Renal pelvis (tissue), 1 donor: ENCODE measurements at regions not wholly inside any gene's neighbourhood (a gene's known extent, or its start where the extent isn't known, plus 50 kb on each side); places are given as distances from the start of the nearest gene placed in this dataset.
"Not testable (repeated sequence)": the region's sequence is repeated elsewhere in the genome, so short reads cannot be mapped to it uniquely, and the experiment has no call there.

ENCODE experiments used
- DNase-seq: peaks from one replicate; pipeline ENCODE4 v3.0.0-alpha.2; 2013

- no peak for DNase-seq
Measured at GRCh38 chrX:34270434-34270833, 138.3 kb upstream of the FAM47A start.

- no peak for DNase-seq
Measured at GRCh38 chrX:34238896-34239295, 106.8 kb upstream of the FAM47A start.

GRCh38 chrX:34230156-34230555 lies 98.0 kb upstream of the FAM47A start:
- not testable (repeated sequence) for DNase-seq

GRCh38 chrX:34227804-34228203 lies 95.7 kb upstream of the FAM47A start:
- no peak for DNase-seq

- DNase-seq = no peak
Measured at GRCh38 chrX:34223574-34223973, 91.5 kb upstream of the FAM47A start.

GRCh38 chrX:34218063-34218462 lies 85.9 kb upstream of the FAM47A start:
- no peak for DNase-seq

DNA sequence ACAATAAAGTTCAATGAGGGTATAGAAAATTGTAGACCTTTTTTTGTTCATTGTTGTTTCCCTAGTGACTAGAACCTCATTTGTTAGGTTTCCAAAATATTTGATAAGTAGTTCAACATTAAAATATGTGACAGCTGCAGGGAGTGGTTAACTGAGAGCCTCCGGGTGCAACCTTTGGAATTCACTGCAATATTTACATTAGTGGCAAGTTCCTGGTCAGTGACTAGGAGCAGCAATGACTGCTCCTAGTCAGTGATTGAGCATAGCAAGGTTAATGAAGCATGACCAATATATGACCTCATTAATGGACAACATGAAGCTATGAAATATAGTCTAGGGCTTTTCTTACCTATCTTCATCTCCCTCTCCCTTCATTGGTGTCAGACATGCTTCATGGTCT lies 65.8 kb upstream of the FAM47A start:
- DNase-seq = no peak
